Lung (tissue), 11 donors: ENCODE measurements at regions not wholly inside any gene's neighbourhood (a gene's known extent, or its start where the extent isn't known, plus 50 kb on each side); places are given as distances from the start of the nearest gene placed in this dataset.

Source experiments
- ATAC-seq: fragments of 200-7000 bp; cut with Tn5 transposase; one replicate; pipeline ENCODE4 v1.9.1; 2020; ENCODE audit warnings: moderate number of reproducible peaks; ENCODE audit not compliant: insufficient read depth, low FRiP score
- DNase-seq, 3 donors: peaks; one replicate each; pipeline ENCODE4 v3.0.0-alpha.2; 2013 to 2017
- H3K27ac ChIP-seq, 2 donors: one replicate each; pipeline ENCODE4 v1.5.1; 2013; ENCODE audit warnings: mild to moderate bottlenecking in 2 of 2, moderate library complexity in 2 of 2, control low read depth in 1 of 2, inconsistent platforms in 1 of 2, low read depth in 1 of 2, low read length in 1 of 2
- H3K27me3 ChIP-seq, 3 donors: one replicate each; pipeline ENCODE4 v1.5.1; 2013; ENCODE audit warnings: low read length in 2 of 3; ENCODE audit not compliant: control insufficient read depth in 3 of 3, insufficient read depth in 3 of 3
- H3K36me3 ChIP-seq, 4 donors: one replicate each; pipeline ENCODE4 v1.5.1; 2013; ENCODE audit warnings: low read length in 4 of 4, mild to moderate bottlenecking in 1 of 4, moderate library complexity in 1 of 4; ENCODE audit not compliant: control insufficient read depth in 4 of 4, insufficient read depth in 4 of 4
- H3K4me1 ChIP-seq, 5 donors: one replicate each; pipeline ENCODE4 v1.5.1; 2013; ENCODE audit warnings: low read length in 5 of 5, mild to moderate bottlenecking in 2 of 5, moderate library complexity in 1 of 5; ENCODE audit not compliant: control insufficient read depth in 5 of 5, insufficient read depth in 5 of 5
- H3K4me3 ChIP-seq: one replicate; pipeline ENCODE4 v1.5.1; 2013; ENCODE audit warnings: mild to moderate bottlenecking, control low read depth, moderate library complexity
- H3K9ac ChIP-seq, 2 donors: one replicate each; pipeline ENCODE4 v1.5.1; 2013; ENCODE audit warnings: low read length in 2 of 2, control low read depth in 1 of 2; ENCODE audit not compliant: insufficient read depth in 1 of 2
- H3K9me3 ChIP-seq, 4 donors: one replicate each; pipeline ENCODE4 v1.5.1; 2013; ENCODE audit warnings: low read length in 3 of 4, mild to moderate bottlenecking in 1 of 4, moderate library complexity in 1 of 4; ENCODE audit not compliant: control insufficient read depth in 4 of 4, insufficient read depth in 3 of 4
- CTCF ChIP-seq: IDR thresholded peaks from 2 replicates; pipeline ENCODE4 v1.5.1; 2012; ENCODE audit warnings: mild to moderate bottlenecking; ENCODE audit errors: control extremely low read depth, extremely low read depth
- WGBS, 2 donors: extraction: QIAGEN DNeasy Blood & Tissue Kit; methylation state at CpG; one replicate each; pipeline ENCODE4 v1.1.7; 2013; 5-methylcytosine and 5-hydroxymethylcytosine counted together
- donor health status: control.
- donor health status: control.
- donor health status: Bipolar disorder and iron deficiency.
- donor health status: healthy.
- donor health status: DM: yes; HTN: yes; CAD: no.

GRCh38 chr1:121586369-121587229, 401.8 kb downstream of the SRGAP2C start:
- Histone ChIP-seq H3K9ac (no peak overlapping the region), H3K36me3 (no peaks in the 10 kb centered on the region), H3K4me1 (no peaks in the 10 kb centered on the region), H3K27me3 (no peaks in the 10 kb centered on the region), H3K4me3 (no peak overlapping the region), H3K9me3 (no peaks in the 10 kb centered on the region), H3K27ac (no peak overlapping the region)
- WGBS, 2 donors, result 54 to 70% methylated on average over 15 of the region's 15 CpGs
- no peak for ATAC-seq
- peak; percentile 3 to 29 (median 14) for DNase-seq
- TF ChIP-seq CTCF, result no peak

GRCh38 chr1:121587230-121587569, 402.4 kb downstream of the SRGAP2C start:
- ATAC-seq, result no peak

DNA sequence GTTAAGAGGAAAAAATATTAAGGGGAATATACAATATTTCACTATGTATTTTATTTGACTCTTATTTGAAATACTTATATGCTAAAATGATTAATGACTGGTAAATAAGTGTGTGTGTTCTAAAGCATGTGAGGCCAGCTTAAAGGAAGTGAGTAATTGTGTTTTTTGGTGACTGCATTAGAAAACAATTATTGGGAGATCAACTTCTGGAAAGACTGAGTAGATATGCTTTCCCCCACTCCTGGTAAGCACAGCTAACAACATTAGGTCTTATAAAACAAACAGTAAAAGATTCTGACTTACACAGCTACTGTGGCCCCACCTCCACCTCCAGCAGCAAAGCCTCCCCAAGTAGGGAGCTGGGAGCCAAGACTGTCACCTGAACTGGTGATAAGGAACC, 403.0 kb downstream of the SRGAP2C start:
- TF ChIP-seq CTCF, result no peak
- no peaks in the 10 kb centered on the region for H3K4me1 ChIP-seq
- DNase-seq, result no peak
- H3K36me3 ChIP-seq, result no peaks in the 10 kb centered on the region
- H3K27ac ChIP-seq, result no peak overlapping the region
- H3K9ac ChIP-seq, result no peak overlapping the region
- no peak for ATAC-seq
- H3K4me3 ChIP-seq, result no peak overlapping the region
- no peaks in the 10 kb centered on the region for H3K9me3 ChIP-seq
- no peaks in the 10 kb centered on the region for H3K27me3 ChIP-seq

More at GRCh38 chr1:121587230-121587569, 402.4 kb downstream of the SRGAP2C start:
- Histone ChIP-seq H3K9me3 (no peaks in the 10 kb centered on the region), H3K36me3 (no peaks in the 10 kb centered on the region), H3K27ac (no peak overlapping the region), H3K4me1 (no peaks in the 10 kb centered on the region), H3K9ac (no peak overlapping the region), H3K4me3 (no peak overlapping the region), H3K27me3 (no peaks in the 10 kb centered on the region)
- WGBS, 2 donors, result 90 to 93% methylated on average over 5 of the region's 5 CpGs
- no peak for DNase-seq
- TF ChIP-seq CTCF, result no peak

DNA sequence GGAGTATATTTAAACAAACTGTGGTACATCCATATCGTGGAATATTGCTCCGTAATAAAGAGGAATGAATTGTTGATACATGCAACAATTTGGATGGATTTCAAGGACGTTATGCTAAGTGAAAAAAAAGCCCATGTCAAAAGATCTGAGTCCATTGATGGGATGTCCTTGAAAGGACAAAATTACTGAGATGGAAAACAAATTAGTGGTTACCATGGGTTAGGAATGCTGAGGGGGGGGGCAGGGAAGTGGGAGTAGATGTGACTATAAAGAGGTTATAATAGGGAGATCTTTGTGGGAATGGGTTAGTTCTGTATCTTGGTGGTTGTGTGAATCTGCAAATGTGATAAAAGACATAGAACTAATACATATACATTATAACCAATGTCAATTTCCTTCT, 409.3 kb downstream of the SRGAP2C start:
- Histone ChIP-seq H3K27me3 (no peaks in the 10 kb centered on the region), H3K4me3 (no peak overlapping the region), H3K9ac (no peak overlapping the region), H3K36me3 (no peaks in the 10 kb centered on the region), H3K9me3 (no peaks in the 10 kb centered on the region), H3K4me1 (no peaks in the 10 kb centered on the region), H3K27ac (no peak overlapping the region)
- no peak for DNase-seq
- whole genome bisulfite sequencing, 2 donors, result 77 to 85% methylated on average over 3 of the region's 3 CpGs
- no peak for ATAC-seq
- TF ChIP-seq CTCF, result no peak
